Liver (tissue), 7 donors: ENCODE measurements at regions not wholly inside any gene's neighbourhood (a gene's known extent, or its start where the extent isn't known, plus 50 kb on each side); places are given as distances from the start of the nearest gene placed in this dataset.

ENCODE experiments used
- DNase-seq: peaks from one replicate; pipeline ENCODE4 v3.0.0-alpha.2; 2017; ENCODE audit warnings: low spot score
- H3K27ac ChIP-seq, 2 donors: one replicate each; pipeline ENCODE4 v1.7.0; 2013; ENCODE audit warnings: inconsistent platforms in 2 of 2, low read length in 2 of 2, control low read depth in 1 of 2, low read depth in 1 of 2, mild to moderate bottlenecking in 1 of 2
- H3K27me3 ChIP-seq, 4 donors: one replicate each; pipeline versions ENCODE4 v1.6.1 to v1.7.0; 2013; ENCODE audit warnings: low read length in 3 of 4, inconsistent platforms in 1 of 4, mild to moderate bottlenecking in 1 of 4, moderate library complexity in 1 of 4; ENCODE audit not compliant: control insufficient read depth in 4 of 4, insufficient read depth in 4 of 4
- H3K36me3 ChIP-seq, 4 donors: one replicate each; pipeline versions ENCODE4 v1.6.1 to v1.7.0; 2013; ENCODE audit warnings: low read length in 3 of 4, mild to moderate bottlenecking in 3 of 4, low read depth in 1 of 4, moderate library complexity in 1 of 4; ENCODE audit not compliant: control insufficient read depth in 4 of 4, insufficient read depth in 3 of 4
- H3K4me1 ChIP-seq, 4 donors: one replicate each; pipeline versions ENCODE4 v1.6.1 to v1.7.0; 2013; ENCODE audit warnings: low read length in 3 of 4, mild to moderate bottlenecking in 3 of 4, moderate library complexity in 1 of 4; ENCODE audit not compliant: control insufficient read depth in 4 of 4, insufficient read depth in 4 of 4
- H3K4me3 ChIP-seq, 3 donors: one replicate each; pipeline versions ENCODE4 v1.6.1 to v1.7.0; 2013; ENCODE audit warnings: low read length in 3 of 3, control low read depth in 1 of 3, low read depth in 1 of 3, mild to moderate bottlenecking in 1 of 3
- H3K9ac ChIP-seq, 2 donors: one replicate each; pipeline ENCODE4 v1.7.0; 2013; ENCODE audit warnings: low read length in 2 of 2, mild to moderate bottlenecking in 2 of 2, moderate library complexity in 2 of 2, control low read depth in 1 of 2, low read depth in 1 of 2
- H3K9me3 ChIP-seq, 4 donors: one replicate each; pipeline versions ENCODE4 v1.6.1 to v1.7.0; 2013; ENCODE audit warnings: low read length in 3 of 4; ENCODE audit not compliant: control insufficient read depth in 4 of 4
- ATF3 ChIP-seq: IDR thresholded peaks from 2 replicates; pipeline ENCODE4 v1.6.1; 2016; ENCODE audit warnings: antibody characterized with exemption
- CTCF ChIP-seq: fragments of 150-350 bp; IDR thresholded peaks from 2 replicates; pipeline ENCODE4 v1.5.1; 2017; ENCODE audit warnings: improper control_type of control experiment, low read depth, low read length; ENCODE audit not compliant: missing input control
- EGR1 ChIP-seq, 2 donors: IDR thresholded peaks; 2 replicates each; pipeline ENCODE4 v1.6.1; 2016 to 2018; ENCODE audit warnings: antibody characterized with exemption in 2 of 2, low read depth in 2 of 2
- FOXA1 ChIP-seq: IDR thresholded peaks from 2 replicates; pipeline ENCODE4 v1.6.1; 2016; ENCODE audit warnings: antibody characterized with exemption
- FOXA2 ChIP-seq: IDR thresholded peaks from 2 replicates; pipeline ENCODE4 v1.6.1; 2016; ENCODE audit warnings: antibody characterized with exemption
- GABPA ChIP-seq, 2 donors: IDR thresholded peaks in 1 of 2; conservative IDR thresholded peaks in 1 of 2; 2 replicates each; pipeline ENCODE4 v1.6.1; 2016; ENCODE audit warnings: antibody characterized with exemption in 2 of 2, mild to moderate bottlenecking in 1 of 2, moderate library complexity in 1 of 2
- HNF4A ChIP-seq, 2 donors: conservative IDR thresholded peaks; 2 replicates each; pipeline ENCODE4 v1.6.1; 2016; ENCODE audit warnings: antibody characterized with exemption in 2 of 2, mild to moderate bottlenecking in 2 of 2
- HNF4G ChIP-seq: IDR thresholded peaks from 2 replicates; pipeline ENCODE4 v1.6.1; 2016; ENCODE audit warnings: antibody characterized with exemption
- MAX ChIP-seq: IDR thresholded peaks from 2 replicates; pipeline ENCODE4 v1.6.1; 2016; ENCODE audit warnings: antibody characterized with exemption
- NR2F2 ChIP-seq: IDR thresholded peaks from 2 replicates; pipeline ENCODE4 v1.6.1; 2016; ENCODE audit warnings: antibody characterized with exemption
- RAD21 ChIP-seq, 2 donors: IDR thresholded peaks; 2 replicates each; pipeline ENCODE4 v1.6.1; 2016; ENCODE audit warnings: antibody characterized with exemption in 2 of 2, mild to moderate bottlenecking in 2 of 2
- REST ChIP-seq: IDR thresholded peaks from 2 replicates; pipeline ENCODE4 v1.6.1; 2016; ENCODE audit warnings: antibody characterized with exemption, mild to moderate bottlenecking
- RXRA ChIP-seq, 2 donors: IDR thresholded peaks; 2 replicates each; pipeline ENCODE4 v1.6.1; 2017 to 2018; ENCODE audit warnings: antibody characterized with exemption in 2 of 2, mild to moderate bottlenecking in 1 of 2
- SP1 ChIP-seq: IDR thresholded peaks from 2 replicates; pipeline ENCODE4 v1.6.1; 2018; ENCODE audit warnings: antibody characterized with exemption, mild to moderate bottlenecking
- YY1 ChIP-seq: IDR thresholded peaks from 2 replicates; pipeline ENCODE4 v1.6.1; 2016; ENCODE audit warnings: antibody characterized with exemption, mild to moderate bottlenecking
- ZBTB33 ChIP-seq: IDR thresholded peaks from 2 replicates; pipeline ENCODE4 v1.6.1; 2016; ENCODE audit warnings: antibody characterized with exemption
- donor health status: healthy.
- donor health status: healthy.
- donor health status: healthy.
- donor health status: healthy.

- TF ChIP-seq REST (no peak), NR2F2 (no peak), RAD21 (IDR thresholded peaks at IDR 0.05) (no peak), HNF4G (no peak), FOXA2 (no peak), ZBTB33 (no peak), HNF4A (conservative IDR thresholded peaks at IDR 0.05) (no peak)
These were observed 270.3 kb upstream of the SNX7 start (continued) for GRCh38 chr1:98391175-98391574.

GRCh38 chr1:98389809-98390208 is 271.7 kb upstream of the SNX7 start:
- no peak for DNase-seq
- Histone ChIP-seq H3K9ac (no peak overlapping the region), H3K36me3 (no peaks in the 10 kb centered on the region), H3K9me3 (no peaks in the 10 kb centered on the region), H3K4me1 (peaks cover 0 to 1% (median 0%) of the 10 kb centered on the region in 4 donors), H3K27ac (no peak overlapping the region), H3K4me3 (no peak overlapping the region), H3K27me3 (no peaks in the 10 kb centered on the region)
- TF ChIP-seq GABPA (IDR thresholded peaks at IDR 0.05 in 1 of 2, conservative IDR thresholded peaks at IDR 0.05 in 1 of 2) (no peak), SP1 (no peak), ZBTB33 (no peak), RAD21 (IDR thresholded peaks at IDR 0.05) (no peak), MAX (no peak), FOXA2 (no peak), REST (no peak), HNF4G (no peak), EGR1 (IDR thresholded peaks at IDR 0.05; ENCODE audit: low read depth in 2 of 2) (no peak), YY1 (no peak), RXRA (IDR thresholded peaks at IDR 0.05) (no peak), NR2F2 (no peak), FOXA1 (no peak), ATF3 (no peak), CTCF (no peak), HNF4A (conservative IDR thresholded peaks at IDR 0.05) (no peak)
